CD1c-positive myeloid dendritic cell (primary cell): ENCODE measurements at regions not wholly inside any gene's neighbourhood (a gene's known extent, or its start where the extent isn't known, plus 50 kb on each side); places are given as distances from the start of the nearest gene placed in this dataset.
"Not testable (repeated sequence)": the region's sequence is repeated elsewhere in the genome, so short reads cannot be mapped to it uniquely, and the experiment has no call there.

ENCODE experiments used
- DNase-seq: peaks from one replicate; pipeline ENCODE4 v3.0.0-alpha.2; 2016; ENCODE audit errors: extremely low spot score

- DNase-seq = no peak
Measured at GRCh38 chr2:182636699-182637098, 79.4 kb upstream of the DNAJC10 start.

DNA sequence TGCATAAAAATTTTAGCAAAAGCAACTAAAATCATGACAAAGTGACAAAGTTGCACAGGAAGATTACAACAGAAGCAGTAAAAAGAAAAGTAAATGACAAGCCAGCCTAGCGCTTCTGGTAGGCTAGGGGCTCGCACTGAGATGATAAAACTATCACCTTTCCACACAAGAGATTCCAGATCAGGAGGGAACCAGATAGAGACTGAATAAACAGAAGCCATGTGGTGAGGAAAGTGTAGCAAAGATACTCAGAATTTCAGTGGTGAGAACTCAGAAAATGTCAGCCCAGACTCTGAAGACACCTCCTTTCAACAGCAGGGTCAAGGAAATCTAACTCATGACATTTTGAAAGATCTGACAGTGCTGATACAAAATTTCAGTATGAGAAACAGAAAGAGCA lies 77.4 kb upstream of the DNAJC10 start:
- DNase-seq = no peak

- no peak for DNase-seq
Measured at GRCh38 chr2:182639971-182640370, 76.1 kb upstream of the DNAJC10 start.

DNA sequence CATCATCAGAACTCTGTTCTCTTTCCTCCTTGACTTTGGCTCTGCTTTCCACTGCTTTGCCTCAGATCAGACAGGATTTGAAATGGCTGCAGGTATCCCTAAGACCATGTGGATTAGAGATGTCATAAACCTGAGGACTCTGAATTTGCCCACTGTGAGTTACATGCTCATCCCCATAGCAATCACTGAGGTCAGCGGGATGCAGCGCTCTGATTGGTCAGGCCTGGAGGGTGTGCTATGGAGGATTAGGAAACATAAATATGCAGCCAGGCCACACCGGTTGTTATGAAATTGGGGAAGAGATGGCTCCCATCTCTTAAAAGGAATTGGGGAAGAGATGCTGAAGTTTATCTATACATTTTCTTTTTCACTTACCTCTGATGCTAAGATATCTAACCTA lies 73.7 kb upstream of the DNAJC10 start:
- DNase-seq = peak; percentile 45

- no peak for DNase-seq
Measured at GRCh38 chr2:182646763-182647498, 69.1 kb upstream of the DNAJC10 start.

DNA sequence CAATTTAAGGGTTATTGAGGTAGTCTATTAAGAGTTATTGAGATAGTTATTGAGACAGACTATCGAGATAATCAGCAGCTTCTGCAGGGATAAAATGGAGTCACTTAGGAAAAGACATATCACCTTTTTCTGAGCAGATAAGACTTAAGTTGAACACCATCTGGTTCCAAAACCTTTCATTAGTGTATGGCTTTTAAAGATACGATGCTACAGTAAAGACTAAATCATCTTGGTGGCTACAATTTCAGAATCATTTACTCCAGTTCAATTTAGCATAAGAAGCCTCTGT lies 68.6 kb upstream of the DNAJC10 start:
- DNase-seq = no peak

DNA sequence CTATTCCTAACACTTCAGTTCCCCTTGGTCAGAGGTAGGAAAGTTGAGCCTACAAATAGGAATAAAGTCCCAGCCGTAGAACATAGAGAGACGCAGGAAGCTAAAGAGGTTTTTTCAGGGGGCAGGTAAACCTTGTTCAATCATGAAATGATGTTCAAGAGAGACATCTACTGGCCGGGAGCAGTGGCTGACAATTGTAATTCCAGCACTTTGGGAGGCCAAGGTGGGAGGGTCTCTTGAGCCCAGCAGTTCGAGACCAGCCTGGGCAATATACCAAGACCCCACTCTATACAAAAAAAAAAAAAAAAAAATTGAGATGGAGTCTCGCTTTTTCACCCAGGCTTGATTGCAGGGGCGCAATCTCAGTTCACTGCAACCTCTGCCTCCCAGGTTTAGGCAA lies 66.7 kb upstream of the DNAJC10 start:
- no peak for DNase-seq

GRCh38 chr2:182650704-182651103 lies 65.4 kb upstream of the DNAJC10 start:
- DNase-seq = peak; percentile 58

DNA sequence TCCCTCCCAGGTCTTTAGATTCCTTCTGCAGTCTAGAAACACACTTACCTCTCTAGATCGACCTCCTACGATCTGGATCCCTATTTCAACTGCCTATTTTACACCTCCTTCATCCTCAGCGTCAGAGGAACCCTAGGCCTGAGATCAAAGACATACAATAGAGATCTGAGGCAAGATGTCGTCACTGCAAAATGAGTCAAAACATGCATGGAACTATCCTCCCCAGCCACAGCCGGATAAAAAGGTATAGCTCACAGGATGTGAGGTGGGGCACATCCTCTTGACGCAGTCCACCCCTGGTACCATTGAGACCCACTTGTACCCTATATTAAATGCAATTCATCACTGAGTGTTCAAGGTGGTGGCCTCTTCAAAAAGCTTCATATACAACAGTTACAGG lies 63.7 kb upstream of the DNAJC10 start:
- no peak for DNase-seq

- no peak for DNase-seq
Measured at GRCh38 chr2:182655750-182656149, 60.3 kb upstream of the DNAJC10 start.

GRCh38 chr2:182664212-182664611 lies 51.8 kb upstream of the DNAJC10 start:
- DNase-seq = no peak

DNA sequence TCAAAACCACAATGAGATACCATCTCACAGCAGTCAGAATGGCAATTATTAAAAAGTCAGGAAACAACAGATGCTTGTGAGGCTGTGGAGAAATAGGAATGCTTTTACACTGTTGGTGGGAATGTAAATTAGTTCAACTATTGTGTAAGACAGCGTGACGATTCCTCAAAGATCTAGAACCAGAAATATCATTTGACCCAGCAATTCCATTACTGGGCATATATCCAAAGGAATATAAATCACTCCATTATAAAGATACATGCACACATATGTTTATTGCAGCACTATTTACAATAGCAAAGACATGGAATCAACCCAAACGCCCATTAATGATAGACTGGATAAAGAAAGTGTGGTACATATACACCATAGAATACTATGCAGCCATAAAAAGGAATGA lies 50.6 kb upstream of the DNAJC10 start:
- not testable (repeated sequence) for DNase-seq
